ENCODE measurements at regions not wholly inside any gene's neighbourhood (a gene's known extent, or its start where the extent isn't known, plus 50 kb on each side); places are given as distances from the start of the nearest gene placed in this dataset.

DNA sequence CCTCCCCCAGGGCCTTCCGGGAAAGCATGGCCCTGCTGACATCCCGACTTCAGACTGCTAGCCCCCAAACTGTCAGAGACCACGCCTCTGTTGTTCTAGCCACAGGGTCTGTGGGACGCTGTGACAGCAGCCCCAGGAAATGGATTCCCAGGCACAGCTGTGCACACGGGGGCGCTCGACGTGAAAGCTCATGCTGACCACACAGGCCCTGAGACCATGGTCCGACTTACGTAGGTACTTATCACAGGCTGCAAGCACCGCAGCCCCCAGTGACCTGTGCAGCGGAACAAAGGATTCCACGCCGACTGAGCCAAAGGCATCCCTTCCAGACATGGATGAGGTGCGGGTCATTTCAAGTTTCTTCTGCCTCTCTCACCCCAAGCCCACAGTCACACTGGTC lies 150.6 kb downstream of the CTTN start:
- Histone ChIP-seq H3K27ac (ENCODE audit: low read length) (no peak overlapping the region), H3K79me2 (replicated peaks; ENCODE audit: insufficient read depth, low read length) (no peaks in the 10 kb centered on the region), H3K9ac (ENCODE audit: low read length) (no peak overlapping the region), H3K4me3 (ENCODE audit: low read length) (no peak overlapping the region), H3K9me2 (ENCODE audit: insufficient read depth, low read length) (no peaks in the 10 kb centered on the region), H3F3A (ENCODE audit: insufficient read depth, low read length, poor library complexity, severe bottlenecking) (no peaks in the 10 kb centered on the region), H2AFZ (ENCODE audit: low read depth, low read length) (no peak overlapping the region), H3K9me3 (ENCODE audit: low read length) (no peaks in the 10 kb centered on the region), H4K20me1 (ENCODE audit: insufficient read depth) (no peaks in the 10 kb centered on the region), H3K4me2 (ENCODE audit: low read length) (no peak overlapping the region), H3K36me3 (ENCODE audit: insufficient read depth, low read length) (no peaks in the 10 kb centered on the region), H3K27me3 (ENCODE audit: insufficient read depth, low read depth, low read length) (no peaks in the 10 kb centered on the region)
- TF ChIP-seq POLR2AphosphoS5 (IDR thresholded peaks at IDR 0.05) (no peak), TAF1 (IDR thresholded peaks at IDR 0.05; ENCODE audit: low read depth) (no peak)

DNA sequence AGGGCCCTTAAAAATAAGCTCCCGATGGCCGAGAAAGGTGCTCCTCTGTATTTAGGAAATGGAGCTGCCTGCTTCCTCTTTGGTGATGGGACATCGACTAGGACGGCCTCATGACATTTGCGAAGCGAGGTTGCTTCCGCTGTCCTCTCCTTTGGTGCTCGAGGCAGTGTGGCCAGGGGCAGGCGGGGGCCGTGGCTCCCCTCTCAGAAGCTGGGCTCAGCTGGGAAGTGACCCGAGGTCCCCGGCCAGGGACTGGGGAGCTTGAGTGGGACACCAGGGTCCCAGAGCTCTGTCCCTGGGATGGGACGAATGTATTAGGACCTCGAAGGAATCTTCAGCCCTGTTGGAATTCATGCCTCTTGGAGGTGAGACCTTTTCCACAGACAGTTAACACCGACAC lies 151.1 kb downstream of the CTTN start:
- Histone ChIP-seq H4K20me1 (ENCODE audit: insufficient read depth) (no peaks in the 10 kb centered on the region), H3K9me3 (ENCODE audit: low read length) (no peaks in the 10 kb centered on the region), H3K27ac (ENCODE audit: low read length) (no peak overlapping the region), H3K79me2 (replicated peaks; ENCODE audit: insufficient read depth, low read length) (no peaks in the 10 kb centered on the region), H3K4me2 (ENCODE audit: low read length) (no peak overlapping the region), H3F3A (ENCODE audit: insufficient read depth, low read length, poor library complexity, severe bottlenecking) (no peaks in the 10 kb centered on the region), H3K9ac (ENCODE audit: low read length) (no peak overlapping the region), H3K36me3 (ENCODE audit: insufficient read depth, low read length) (no peaks in the 10 kb centered on the region), H3K4me3 (ENCODE audit: low read length) (no peak overlapping the region), H3K27me3 (ENCODE audit: insufficient read depth, low read depth, low read length) (no peaks in the 10 kb centered on the region), H2AFZ (ENCODE audit: low read depth, low read length) (no peak overlapping the region), H3K9me2 (ENCODE audit: insufficient read depth, low read length) (no peaks in the 10 kb centered on the region)
- no peak for TF ChIP-seq SMC3 (conservative IDR thresholded peaks at IDR 0.05; ENCODE audit: poor library complexity)
- no peak for TF ChIP-seq POLR2AphosphoS5 (IDR thresholded peaks at IDR 0.05)

GRCh38 chr11:70549796-70550195 lies 151.5 kb downstream of the CTTN start:
- Histone ChIP-seq H3K27ac (ENCODE audit: low read length) (no peak overlapping the region), H3K4me2 (ENCODE audit: low read length) (no peak overlapping the region), H3K9ac (ENCODE audit: low read length) (no peak overlapping the region), H3F3A (ENCODE audit: insufficient read depth, low read length, poor library complexity, severe bottlenecking) (no peaks in the 10 kb centered on the region), H4K20me1 (ENCODE audit: insufficient read depth) (no peaks in the 10 kb centered on the region), H3K4me3 (ENCODE audit: low read length) (no peak overlapping the region), H2AFZ (ENCODE audit: low read depth, low read length) (no peak overlapping the region), H3K9me2 (ENCODE audit: insufficient read depth, low read length) (no peaks in the 10 kb centered on the region), H3K79me2 (replicated peaks; ENCODE audit: insufficient read depth, low read length) (no peaks in the 10 kb centered on the region), H3K27me3 (ENCODE audit: insufficient read depth, low read depth, low read length) (no peaks in the 10 kb centered on the region), H3K36me3 (ENCODE audit: insufficient read depth, low read length) (no peaks in the 10 kb centered on the region), H3K9me3 (ENCODE audit: low read length) (no peaks in the 10 kb centered on the region)
- TF ChIP-seq POLR2AphosphoS5 (IDR thresholded peaks at IDR 0.05) (no peak), RAD21 (conservative IDR thresholded peaks at IDR 0.05) (no peak), EP300 (conservative IDR thresholded peaks at IDR 0.05; ENCODE audit: poor library complexity, severe bottlenecking) (no peak), EZH2 (IDR thresholded peaks at IDR 0.05; ENCODE audit: borderline replicate concordance, insufficient read depth, low read length, poor library complexity, severe bottlenecking) (no peak), REST (IDR thresholded peaks at IDR 0.05; ENCODE audit: borderline replicate concordance) (no peak), MXI1 (conservative IDR thresholded peaks at IDR 0.05; ENCODE audit: poor library complexity, severe bottlenecking) (no peak), TAF1 (IDR thresholded peaks at IDR 0.05; ENCODE audit: low read depth) (no peak), SMC3 (conservative IDR thresholded peaks at IDR 0.05; ENCODE audit: poor library complexity) (no peak)
- TF ChIP-seq, protein P1, sequence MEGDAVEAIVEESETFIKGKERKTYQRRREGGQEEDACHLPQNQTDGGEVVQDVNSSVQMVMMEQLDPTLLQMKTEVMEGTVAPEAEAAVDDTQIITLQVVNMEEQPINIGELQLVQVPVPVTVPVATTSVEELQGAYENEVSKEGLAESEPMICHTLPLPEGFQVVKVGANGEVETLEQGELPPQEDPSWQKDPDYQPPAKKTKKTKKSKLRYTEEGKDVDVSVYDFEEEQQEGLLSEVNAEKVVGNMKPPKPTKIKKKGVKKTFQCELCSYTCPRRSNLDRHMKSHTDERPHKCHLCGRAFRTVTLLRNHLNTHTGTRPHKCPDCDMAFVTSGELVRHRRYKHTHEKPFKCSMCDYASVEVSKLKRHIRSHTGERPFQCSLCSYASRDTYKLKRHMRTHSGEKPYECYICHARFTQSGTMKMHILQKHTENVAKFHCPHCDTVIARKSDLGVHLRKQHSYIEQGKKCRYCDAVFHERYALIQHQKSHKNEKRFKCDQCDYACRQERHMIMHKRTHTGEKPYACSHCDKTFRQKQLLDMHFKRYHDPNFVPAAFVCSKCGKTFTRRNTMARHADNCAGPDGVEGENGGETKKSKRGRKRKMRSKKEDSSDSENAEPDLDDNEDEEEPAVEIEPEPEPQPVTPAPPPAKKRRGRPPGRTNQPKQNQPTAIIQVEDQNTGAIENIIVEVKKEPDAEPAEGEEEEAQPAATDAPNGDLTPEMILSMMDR (IDR thresholded peaks at IDR 0.05; ENCODE audit: poor library complexity, severe bottlenecking): no peak
